Mammary epithelial cell (primary cell): ENCODE measurements at regions not wholly inside any gene's neighbourhood (a gene's known extent, or its start where the extent isn't known, plus 50 kb on each side); places are given as distances from the start of the nearest gene placed in this dataset.

Experiments
- CTCF ChIP-seq, 2 donors: IDR thresholded peaks in 1 of 2; conservative IDR thresholded peaks in 1 of 2; 2 replicates each; pipeline ENCODE4 v1.5.1; 2011 to 2012; ENCODE audit warnings: inconsistent platforms in 2 of 2, low read length in 2 of 2, mild to moderate bottlenecking in 2 of 2, control low read depth in 1 of 2, low read depth in 1 of 2; ENCODE audit not compliant: insufficient read depth in 1 of 2; ENCODE audit errors: extremely low read depth in 1 of 2
- EZH2 ChIP-seq: IDR thresholded peaks from 2 replicates; pipeline ENCODE4 v1.6.1; 2012; ENCODE audit warnings: low read length, inconsistent platforms, borderline replicate concordance

GRCh38 chr15:91480426-91480825, 373.1 kb upstream of the SLCO3A1 start:
- no peak for TF ChIP-seq EZH2
- no peak for TF ChIP-seq CTCF (conservative IDR thresholded peaks at IDR 0.05 in 1 of 2, IDR thresholded peaks at IDR 0.05 in 1 of 2; ENCODE audit: extremely low read depth in 1 of 2, insufficient read depth in 1 of 2, low read depth in 1 of 2, low read length in 2 of 2)
